GM21515 (cell line): ENCODE measurements at regions not wholly inside any gene's neighbourhood (a gene's known extent, or its start where the extent isn't known, plus 50 kb on each side); places are given as distances from the start of the nearest gene placed in this dataset.

ENCODE experiments used
- ATAC-seq: cut with Tn5 transposase; IDR thresholded peaks from one replicate; pipeline ENCODE4 v1.9.1; 2021; ENCODE audit not compliant: unreplicated experiment

- no peak for ATAC-seq
Measured at GRCh38 chr1:208756339-208756981, 512.3 kb upstream of the PLXNA2 start.

GRCh38 chr1:208757846-208758245, 513.7 kb upstream of the PLXNA2 start:
- ATAC-seq, result no peak

GRCh38 chr1:208759255-208759654, 515.1 kb upstream of the PLXNA2 start:
- ATAC-seq, result no peak

- ATAC-seq, result no peak
Measured at GRCh38 chr1:208763971-208764370, 519.8 kb upstream of the PLXNA2 start.

- no peak for ATAC-seq
Measured at GRCh38 chr1:208766832-208767231, 522.6 kb upstream of the PLXNA2 start.

GRCh38 chr1:208767816-208768215, 523.6 kb upstream of the PLXNA2 start:
- ATAC-seq, result no peak

- ATAC-seq, result no peak
Measured at GRCh38 chr1:208772891-208773290, 528.7 kb upstream of the PLXNA2 start.

- ATAC-seq, result no peak
Measured at GRCh38 chr1:208775841-208776240, 531.7 kb upstream of the PLXNA2 start.

- ATAC-seq, result no peak
Measured at GRCh38 chr1:208778417-208778816, 534.2 kb upstream of the PLXNA2 start.

GRCh38 chr1:208781391-208782045, 537.3 kb upstream of the PLXNA2 start:
- ATAC-seq, result no peak

- ATAC-seq, result no peak
Measured at GRCh38 chr1:208782186-208782585, 538.0 kb upstream of the PLXNA2 start.

GRCh38 chr1:208785629-208786028, 541.4 kb upstream of the PLXNA2 start:
- ATAC-seq, result no peak

GRCh38 chr1:208787219-208787618, 543.0 kb upstream of the PLXNA2 start:
- no peak for ATAC-seq

- no peak for ATAC-seq
Measured at GRCh38 chr1:208788013-208788540, 543.9 kb upstream of the PLXNA2 start.

- no peak for ATAC-seq
Measured at GRCh38 chr1:208791456-208791855, 547.3 kb upstream of the PLXNA2 start.

GRCh38 chr1:208793861-208794345, 549.7 kb upstream of the PLXNA2 start:
- no peak for ATAC-seq

GRCh38 chr1:208799186-208799585, 555.0 kb upstream of the PLXNA2 start:
- ATAC-seq, result no peak

GRCh38 chr1:208803011-208803811, 559.0 kb upstream of the PLXNA2 start:
- ATAC-seq, result no peak

GRCh38 chr1:208807446-208808127, 563.4 kb upstream of the PLXNA2 start:
- ATAC-seq, result no peak

- ATAC-seq, result no peak
Measured at GRCh38 chr1:208808301-208808700, 564.1 kb upstream of the PLXNA2 start.

GRCh38 chr1:208809876-208810275, 565.7 kb upstream of the PLXNA2 start:
- no peak for ATAC-seq
